Jurkat, Clone E6-1 (cell line): ENCODE measurements at regions not wholly inside any gene's neighbourhood (a gene's known extent, or its start where the extent isn't known, plus 50 kb on each side); places are given as distances from the start of the nearest gene placed in this dataset.
"Not testable (repeated sequence)": the region's sequence is repeated elsewhere in the genome, so short reads cannot be mapped to it uniquely, and the experiment has no call there.

Source experiments
- DNase-seq: peaks from one replicate; pipeline ENCODE4 v3.0.0-alpha.2; 2011; ENCODE audit warnings: low read depth, low spot score
- H3K4me3 ChIP-seq: 2 replicates; pipeline ENCODE4 v1.5.1; 2011; ENCODE audit warnings: mild to moderate bottlenecking, low read length, control low read depth, moderate library complexity

DNA sequence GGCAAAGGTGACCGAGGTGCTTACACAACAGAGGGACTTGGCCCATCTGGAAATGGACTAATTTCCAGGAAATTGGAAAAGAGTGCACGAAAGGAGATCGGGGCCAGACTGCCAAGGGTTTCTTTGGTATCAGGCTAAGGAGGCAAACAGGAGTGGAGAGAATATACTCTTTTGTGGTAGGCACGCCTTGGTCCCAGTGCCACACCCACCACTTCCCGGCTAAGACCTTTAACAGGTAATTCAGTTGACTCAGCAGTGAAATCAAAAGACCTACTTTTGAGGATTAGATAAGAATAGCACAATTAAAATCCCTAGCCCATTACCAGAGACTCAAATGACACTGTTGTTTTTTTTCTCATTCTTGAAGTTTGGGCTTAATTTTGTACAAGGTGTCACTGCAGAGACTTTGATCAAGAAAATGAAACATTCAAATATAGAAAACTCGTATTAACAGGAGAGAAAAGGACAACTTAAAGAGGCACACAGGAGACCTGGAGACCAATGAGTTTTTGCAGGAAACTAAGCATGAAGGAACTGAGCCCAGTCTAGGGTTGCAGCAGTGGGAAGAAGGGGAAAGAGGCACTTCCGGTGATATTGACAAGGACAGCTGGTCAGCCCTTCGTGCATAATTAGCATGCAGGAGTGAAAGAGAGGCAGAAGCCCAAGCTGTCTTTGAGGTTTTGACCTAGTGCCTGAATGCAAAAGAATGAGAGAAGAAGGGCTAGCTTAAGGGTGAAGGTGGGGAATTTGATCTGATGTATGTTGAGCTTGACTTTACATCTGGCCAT is 265.5 kb upstream of the CCL2 start:
- no peak overlapping the region for H3K4me3 ChIP-seq
- no peak for DNase-seq

GRCh38 chr17:33990943-33991706 is 264.0 kb upstream of the CCL2 start:
- H3K4me3 ChIP-seq = no peak overlapping the region
- no peak for DNase-seq

DNA sequence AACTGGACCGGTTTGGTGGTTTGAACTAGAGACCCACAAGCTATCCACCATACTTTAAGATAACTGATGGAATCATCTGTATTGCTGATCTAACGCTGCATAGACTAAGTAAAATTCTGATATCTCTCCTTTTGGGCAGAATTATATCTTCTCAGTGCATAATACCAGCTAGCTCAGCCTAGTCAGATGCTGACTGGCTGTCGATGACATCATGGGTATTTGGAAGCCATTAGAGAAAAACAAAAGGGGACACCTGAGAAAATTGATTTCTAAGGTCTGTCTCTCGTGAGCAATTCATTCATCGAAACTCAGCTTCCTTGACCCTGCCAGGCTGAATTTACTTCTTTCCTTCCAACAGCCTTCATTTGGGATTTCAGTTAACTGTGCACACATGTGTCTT is 263.0 kb upstream of the CCL2 start:
- DNase-seq = no peak
- H3K4me3 ChIP-seq = no peak overlapping the region

GRCh38 chr17:34000639-34001038 is 254.4 kb upstream of the CCL2 start:
- DNase-seq = no peak
- H3K4me3 ChIP-seq = no peak overlapping the region

DNA sequence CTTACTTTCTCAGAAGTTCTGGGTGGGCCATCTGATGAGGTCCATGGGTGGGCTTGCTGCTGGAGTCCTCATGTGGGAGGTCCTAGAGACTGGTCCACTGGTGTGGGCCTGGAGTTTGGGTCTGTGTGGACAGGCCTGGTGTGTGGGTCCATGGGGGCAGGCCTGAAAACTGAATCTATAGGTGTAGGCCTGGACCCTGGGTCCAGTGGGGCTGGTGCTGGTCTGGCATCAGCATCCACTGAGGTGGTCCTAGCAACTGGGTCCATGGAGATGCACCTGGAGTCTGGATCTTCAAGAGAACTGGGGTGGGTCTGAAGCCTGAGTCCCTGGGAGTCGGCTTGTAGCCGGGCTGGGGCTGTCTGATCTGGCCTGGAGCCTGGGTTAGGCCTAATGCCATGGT is 253.8 kb upstream of the CCL2 start:
- no peak overlapping the region for H3K4me3 ChIP-seq
- DNase-seq = no peak

DNA sequence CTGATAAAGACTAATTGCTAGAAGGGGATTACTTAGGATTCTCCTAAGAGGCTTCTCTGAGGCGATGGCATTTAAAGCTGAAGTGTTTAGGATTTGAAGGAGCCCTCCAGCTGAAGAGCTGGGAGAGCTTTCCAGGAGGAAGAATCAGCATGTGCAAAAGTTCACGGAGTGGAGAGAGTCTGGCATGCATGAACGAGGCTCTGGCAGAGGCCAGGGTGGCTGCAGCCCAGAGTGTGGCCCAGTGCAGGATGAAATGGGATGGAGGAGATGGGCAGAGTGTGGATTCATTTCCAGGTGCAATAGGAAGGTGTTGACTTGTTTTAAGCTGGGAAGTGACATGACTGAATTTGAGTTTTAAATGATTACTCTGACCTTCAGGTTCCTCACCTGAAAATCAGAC is 249.0 kb upstream of the CCL2 start:
- DNase-seq = no peak
- no peak overlapping the region for H3K4me3 ChIP-seq

DNA sequence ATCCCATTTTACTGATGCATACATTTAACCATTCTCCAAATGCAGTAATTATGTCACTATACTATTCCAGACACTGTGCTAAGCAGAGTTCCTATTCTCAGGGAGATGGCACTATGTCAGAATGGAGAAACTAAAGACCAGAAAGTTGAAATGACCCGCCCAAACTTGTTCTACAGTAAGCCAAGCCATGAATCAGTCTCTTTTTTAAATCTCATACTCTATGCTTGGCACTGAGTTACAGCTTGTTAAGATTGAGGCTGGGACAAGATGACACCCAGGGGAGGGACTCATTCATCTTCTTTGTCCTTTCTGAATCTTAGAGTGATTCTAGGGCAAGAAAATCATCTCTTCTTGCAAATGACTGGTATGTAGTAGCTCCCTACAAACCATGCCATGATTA is 247.0 kb upstream of the CCL2 start:
- no peak overlapping the region for H3K4me3 ChIP-seq
- DNase-seq = no peak

DNA sequence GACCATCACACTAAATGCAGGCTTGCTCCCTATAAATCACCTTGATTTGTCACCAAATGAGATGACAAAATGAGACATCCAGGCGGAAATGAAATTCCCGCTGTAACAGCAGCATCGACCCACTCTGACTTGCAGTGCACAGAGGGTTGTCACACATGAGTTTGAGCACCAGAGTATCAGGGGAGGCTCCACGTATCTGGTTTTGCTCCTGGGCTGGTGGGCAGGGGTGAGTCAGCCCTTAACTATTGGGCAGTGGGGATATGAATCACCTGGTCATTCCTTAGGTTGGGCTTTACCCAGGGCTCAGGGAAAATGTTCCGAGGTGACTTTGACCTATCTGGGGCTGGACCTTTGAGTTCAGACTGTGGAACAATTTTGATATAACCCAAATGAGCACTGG is 245.2 kb upstream of the CCL2 start:
- H3K4me3 ChIP-seq = no peak overlapping the region
- DNase-seq = no peak

- no peak for DNase-seq
- no peak overlapping the region for H3K4me3 ChIP-seq
Measured at GRCh38 chr17:34010534-34010933, 244.6 kb upstream of the CCL2 start.

DNA sequence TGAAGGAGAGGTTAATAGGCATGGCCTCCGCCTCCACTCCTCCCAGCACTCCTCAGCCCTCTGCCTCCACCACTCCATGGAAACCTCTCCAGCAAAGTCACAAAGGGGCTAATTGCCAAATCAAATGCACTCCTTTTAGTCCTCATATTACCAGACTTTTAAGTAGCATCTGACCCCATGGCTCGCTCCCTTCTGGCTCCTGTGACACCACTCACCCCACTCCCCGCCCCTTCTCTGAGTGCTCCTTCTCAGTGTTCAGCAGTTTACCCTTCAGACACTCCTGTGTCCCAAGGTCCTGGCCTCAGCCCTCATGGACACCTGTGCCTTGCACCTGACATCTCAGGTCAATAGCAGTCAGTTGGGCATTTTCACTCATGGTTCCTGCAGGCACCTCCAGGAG is 243.5 kb upstream of the CCL2 start:
- H3K4me3 ChIP-seq = no peak overlapping the region
- DNase-seq = no peak

DNA sequence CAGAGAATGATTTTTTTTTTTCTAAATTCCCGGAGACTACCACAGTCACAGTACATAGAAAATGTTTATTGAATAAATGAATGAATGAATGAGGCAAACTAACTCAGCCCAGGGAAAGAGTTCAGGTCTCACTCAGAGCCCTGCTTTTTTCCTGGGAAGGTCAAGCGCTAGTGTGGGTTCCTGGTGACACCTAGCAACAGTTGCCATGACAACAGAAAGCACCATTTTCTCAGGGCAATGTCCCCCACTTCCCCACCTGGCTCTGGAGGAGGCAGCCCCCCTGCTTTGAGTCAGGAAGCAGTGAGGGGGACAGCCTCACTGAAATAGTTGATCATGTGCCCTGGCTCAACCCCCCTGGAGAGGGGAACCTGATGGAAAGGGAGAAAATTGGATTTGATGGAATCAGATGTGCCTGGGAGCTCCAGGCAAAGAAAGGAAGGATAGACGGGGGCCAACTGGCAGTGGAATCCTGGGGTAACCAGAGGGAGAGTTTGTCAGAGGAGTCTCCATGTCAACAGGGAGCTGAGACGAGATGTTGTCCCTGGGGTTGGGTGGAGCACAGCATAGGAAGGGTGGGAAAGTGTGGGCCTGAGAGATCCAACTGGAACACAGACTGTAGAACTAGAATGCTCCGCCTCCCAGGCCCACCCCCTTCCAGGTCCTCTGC is 242.2 kb upstream of the CCL2 start:
- DNase-seq = no peak

GRCh38 chr17:34015253-34015652 is 239.8 kb upstream of the CCL2 start:
- no peak for DNase-seq
- no peak overlapping the region for H3K4me3 ChIP-seq

More for the DNA sequence above, 242.2 kb upstream of the CCL2 start:
- H3K4me3 ChIP-seq = no peak overlapping the region

- H3K4me3 ChIP-seq = no peak overlapping the region
- no peak for DNase-seq
Measured at GRCh38 chr17:34024386-34024785, 230.7 kb upstream of the CCL2 start.

- no peak for DNase-seq
- no peak overlapping the region for H3K4me3 ChIP-seq
Measured at GRCh38 chr17:34024806-34025551, 230.1 kb upstream of the CCL2 start.

- not testable (repeated sequence) for DNase-seq
Measured at GRCh38 chr17:34030601-34031000, 224.5 kb upstream of the CCL2 start.

DNA sequence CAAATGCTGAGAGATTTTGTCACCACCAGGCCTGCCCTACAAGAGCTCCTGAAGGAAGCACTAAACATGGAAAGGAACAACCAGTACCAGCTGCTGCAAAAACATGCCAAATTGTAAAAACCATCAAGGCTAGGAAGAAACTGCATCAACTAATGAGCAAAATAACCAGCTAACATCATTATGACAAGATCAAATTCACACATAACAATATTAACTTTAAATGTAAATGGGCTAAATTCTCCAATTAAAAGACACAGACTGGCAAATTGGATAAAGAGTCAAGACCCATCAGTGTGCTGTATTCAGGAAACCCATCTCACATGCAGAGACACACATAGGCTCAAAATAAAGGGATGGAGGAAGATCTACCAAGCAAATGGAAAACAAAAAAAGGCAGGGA is 222.8 kb upstream of the CCL2 start:
- DNase-seq, H3K4me3 ChIP-seq: not testable (repeated sequence)

More at GRCh38 chr17:34030601-34031000, 224.5 kb upstream of the CCL2 start:
- H3K4me3 ChIP-seq = not testable (repeated sequence)

DNA sequence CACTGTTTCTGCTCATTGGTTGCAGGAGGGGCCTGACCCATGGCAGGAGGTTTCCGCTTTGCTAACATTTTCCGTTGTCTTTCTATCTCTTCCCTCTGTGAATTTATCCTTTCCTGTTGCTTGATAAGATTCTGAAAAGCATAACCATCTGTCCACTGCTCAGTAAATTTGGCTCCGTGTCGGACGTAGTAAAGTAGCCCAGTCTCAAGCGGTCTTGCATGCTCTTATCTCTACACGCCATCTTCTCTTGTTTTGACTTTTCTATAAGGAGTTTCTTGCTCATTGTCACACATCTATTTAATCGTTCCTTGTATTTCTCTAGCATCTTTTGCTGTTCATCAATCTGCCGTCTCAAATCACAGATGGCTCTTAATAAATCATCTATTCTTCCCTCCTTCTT is 216.3 kb upstream of the CCL2 start:
- not testable (repeated sequence) for H3K4me3 ChIP-seq, DNase-seq

GRCh38 chr17:34039213-34039612 is 215.9 kb upstream of the CCL2 start:
- DNase-seq, H3K4me3 ChIP-seq: not testable (repeated sequence)

DNA sequence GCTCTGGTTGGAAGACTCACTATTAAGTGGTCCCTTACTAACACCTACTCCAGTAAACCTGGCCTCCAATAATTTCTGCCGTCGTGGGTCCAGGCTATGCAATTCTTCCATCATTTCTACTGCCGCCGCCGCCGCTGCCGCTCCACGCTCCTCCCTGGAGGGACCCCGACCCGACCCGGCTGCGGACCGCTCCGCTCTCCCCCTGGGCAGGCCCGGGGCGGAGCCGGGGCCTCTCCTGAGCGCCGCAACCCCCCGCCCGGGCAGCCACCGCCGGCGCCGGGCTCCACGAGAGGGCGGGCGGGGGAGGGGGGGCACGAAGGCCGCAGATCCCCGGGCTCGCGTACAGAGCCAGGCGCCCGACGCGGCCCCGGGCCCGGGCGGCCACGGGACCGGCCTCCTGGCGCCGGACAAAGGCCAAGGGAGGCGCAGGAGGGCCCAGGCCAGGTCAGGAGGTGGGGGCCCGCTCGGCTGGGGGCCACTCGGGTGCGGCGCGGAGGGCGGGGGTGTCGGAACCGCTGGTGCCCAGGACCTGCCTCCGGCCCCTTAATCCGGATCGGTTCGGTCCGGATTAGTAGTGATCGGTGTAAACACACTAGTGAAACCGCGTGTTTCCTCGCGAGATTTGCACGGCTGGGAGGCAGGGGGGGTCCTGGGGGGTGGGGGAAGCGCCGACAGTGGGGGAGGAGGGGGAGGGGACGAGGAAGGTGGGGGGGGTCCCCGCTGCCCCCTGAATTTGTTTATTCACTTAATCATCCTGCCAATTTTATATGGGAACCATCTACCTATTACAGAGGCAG is 215.1 kb upstream of the CCL2 start:
- DNase-seq, H3K4me3 ChIP-seq: not testable (repeated sequence)
